GM18520 (cell line): ENCODE measurements at regions not wholly inside any gene's neighbourhood (a gene's known extent, or its start where the extent isn't known, plus 50 kb on each side); places are given as distances from the start of the nearest gene placed in this dataset.
"Not testable (repeated sequence)": the region's sequence is repeated elsewhere in the genome, so short reads cannot be mapped to it uniquely, and the experiment has no call there.

ENCODE experiments used
- ATAC-seq: cut with Tn5 transposase; IDR thresholded peaks from one replicate; pipeline ENCODE4 v1.9.1; 2021; ENCODE audit not compliant: unreplicated experiment

DNA sequence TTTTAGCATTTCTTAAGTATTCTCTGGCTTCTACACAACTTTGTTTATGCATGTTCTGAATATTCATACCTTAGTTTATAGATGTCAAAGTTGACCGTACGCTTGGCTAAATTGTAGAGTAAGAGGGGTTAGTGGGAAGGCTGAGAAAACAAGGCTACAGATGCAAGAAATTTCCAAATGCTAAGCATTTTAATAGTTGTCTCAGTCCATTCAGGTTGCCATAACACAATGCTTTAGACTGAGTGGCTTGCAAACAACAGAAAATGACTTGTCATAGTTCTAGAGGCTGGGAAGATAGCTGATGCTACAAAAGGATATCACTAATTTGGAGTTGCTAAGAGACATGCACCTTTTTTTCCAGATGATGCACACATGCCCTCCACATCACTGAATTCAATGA is 53.0 kb upstream of the C1QTNF3 start:
- ATAC-seq = not testable (repeated sequence)

DNA sequence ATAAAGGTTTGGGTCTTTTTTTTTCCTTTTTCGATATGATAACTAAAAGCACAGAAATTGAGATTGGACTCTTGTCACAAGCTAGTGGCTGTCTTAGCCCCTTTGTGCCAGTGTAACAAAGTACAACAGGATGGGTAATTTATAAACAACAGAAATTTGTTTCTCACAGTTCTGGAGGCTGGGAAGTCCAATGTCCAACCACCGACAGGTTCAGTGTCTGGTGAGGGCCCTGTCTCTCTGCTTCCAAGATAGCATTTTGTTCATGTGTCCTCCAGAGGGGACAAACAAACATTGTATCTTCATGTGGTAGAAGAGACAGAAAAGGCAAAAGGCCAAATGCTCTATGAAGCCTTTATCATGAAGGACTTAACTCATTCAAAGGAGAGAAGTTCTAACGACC is 56.9 kb upstream of the C1QTNF3 start:
- ATAC-seq = not testable (repeated sequence)

DNA sequence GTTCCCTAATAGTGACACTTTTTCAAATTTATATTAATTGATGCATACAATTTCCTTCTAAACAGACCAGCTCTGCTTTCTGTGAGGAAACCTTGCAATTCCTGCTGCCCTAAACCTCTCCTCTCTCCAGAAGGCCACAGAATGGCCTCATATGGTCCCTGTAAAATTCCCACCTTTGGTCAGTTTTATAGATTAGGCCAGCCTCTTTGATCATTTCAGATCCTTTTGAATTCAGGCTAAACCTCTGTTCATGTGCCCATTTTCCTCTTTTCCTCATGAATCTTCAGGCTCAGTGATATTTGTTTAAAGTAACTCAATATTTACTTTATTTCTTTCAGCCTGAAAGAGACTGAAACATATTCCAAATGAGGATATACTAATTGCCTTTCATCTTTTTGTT is 58.6 kb upstream of the C1QTNF3 start:
- ATAC-seq = not testable (repeated sequence)

GRCh38 chr5:34108897-34109296 is 65.9 kb upstream of the C1QTNF3 start:
- not testable (repeated sequence) for ATAC-seq

GRCh38 chr5:34124280-34124679 is 81.3 kb upstream of the C1QTNF3 start:
- not testable (repeated sequence) for ATAC-seq

DNA sequence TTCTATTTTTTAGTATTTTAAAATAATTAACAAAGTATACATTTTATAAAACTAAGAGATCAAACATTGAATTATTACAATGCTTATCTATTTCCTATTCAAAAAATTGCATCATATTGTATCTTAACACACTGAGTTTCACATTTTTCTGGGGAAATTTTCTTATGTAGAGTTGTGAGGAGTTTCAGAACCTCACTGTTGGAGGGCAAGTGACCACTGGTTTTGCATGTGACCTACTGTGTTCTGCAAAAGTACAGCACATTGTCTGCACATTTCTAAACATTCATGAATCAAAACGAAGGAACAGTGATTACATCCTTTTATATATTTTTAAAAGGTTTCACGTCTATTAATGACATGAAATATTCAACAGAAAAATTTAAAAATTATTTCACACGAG is 82.3 kb upstream of the C1QTNF3 start:
- ATAC-seq = peak; percentile 95

DNA sequence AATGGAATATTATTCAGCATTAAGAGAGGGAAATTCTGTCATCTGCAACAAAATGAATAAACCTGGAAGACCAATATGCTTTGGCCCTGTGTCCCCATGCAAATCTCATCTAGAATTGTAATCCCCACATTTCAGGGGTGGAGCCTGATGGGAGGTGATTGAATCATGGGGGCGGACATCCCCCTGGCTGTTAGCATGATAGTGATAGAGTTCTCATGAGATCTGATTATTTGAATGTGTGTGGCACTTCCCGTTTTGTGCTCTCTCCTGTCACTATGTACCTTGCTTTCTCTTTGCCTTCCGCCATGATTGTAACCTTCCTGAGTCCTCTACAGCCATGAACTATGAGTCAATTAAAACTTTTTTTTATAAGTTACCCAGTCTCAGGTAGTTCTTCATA is 83.7 kb upstream of the C1QTNF3 start:
- ATAC-seq = not testable (repeated sequence)

DNA sequence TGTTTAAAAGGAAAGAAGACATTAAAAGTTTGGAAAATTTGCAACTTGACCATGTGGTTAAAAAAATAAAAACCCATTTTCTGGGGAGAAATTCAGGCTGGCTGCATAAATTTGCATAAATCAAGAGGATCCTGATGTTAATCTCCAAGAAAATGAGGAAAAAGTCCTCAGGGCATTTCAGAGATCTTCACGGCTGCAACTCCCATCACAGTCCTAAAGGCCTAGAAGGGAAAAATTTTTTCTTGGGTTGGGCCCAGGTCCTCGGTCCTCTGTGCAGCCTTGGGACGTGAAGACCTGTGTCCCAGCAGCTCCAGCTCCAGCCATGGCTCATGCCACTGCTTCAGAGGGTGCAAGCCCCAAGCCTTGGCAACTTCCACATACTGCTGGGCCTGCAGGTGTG is 84.8 kb upstream of the C1QTNF3 start:
- ATAC-seq = not testable (repeated sequence)

DNA sequence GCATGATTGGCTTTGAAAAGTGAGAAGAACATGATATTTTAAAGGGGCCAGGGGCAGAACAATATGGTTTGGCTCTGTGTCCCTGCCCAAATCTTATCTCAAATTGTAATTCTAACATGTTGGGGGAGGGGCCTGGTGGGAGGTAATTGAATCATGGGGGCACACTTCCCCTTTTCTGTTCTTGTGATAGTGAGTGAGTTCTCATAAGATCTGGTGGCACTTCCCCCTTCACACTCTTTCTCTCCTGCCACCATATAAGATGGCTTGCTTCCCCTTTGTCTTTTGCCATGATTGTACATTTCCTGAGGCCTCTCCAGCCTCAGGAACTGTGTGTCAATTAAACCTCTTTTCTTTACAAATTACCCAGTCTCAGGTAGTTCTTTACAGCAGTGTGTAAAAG is 85.9 kb upstream of the C1QTNF3 start:
- ATAC-seq = not testable (repeated sequence)

GRCh38 chr5:34154988-34155387 is 112.0 kb upstream of the C1QTNF3 start:
- ATAC-seq = not testable (repeated sequence)

- ATAC-seq = not testable (repeated sequence)
These were observed 113.8 kb upstream of the C1QTNF3 start for GRCh38 chr5:34156703-34157414.

DNA sequence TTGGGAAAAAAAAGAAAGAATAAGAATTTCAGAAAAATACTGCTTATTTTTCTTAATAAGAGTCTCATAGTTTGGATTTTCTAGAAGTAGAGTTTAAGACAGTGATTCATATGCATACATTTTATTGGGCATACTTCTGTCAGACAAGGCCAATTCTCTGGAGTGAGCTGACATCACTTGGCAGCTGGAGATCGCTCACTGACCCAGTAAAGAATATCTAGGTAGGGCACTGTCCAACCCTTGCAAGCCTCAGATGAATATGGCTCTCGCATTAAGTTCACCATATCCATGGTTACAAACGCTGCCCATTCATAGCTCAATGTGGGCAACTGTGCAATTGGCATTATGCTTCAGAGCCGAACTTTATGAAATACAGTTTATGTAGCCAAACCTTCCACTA is 117.9 kb upstream of the C1QTNF3 start:
- ATAC-seq = not testable (repeated sequence)

- not testable (repeated sequence) for ATAC-seq
These were observed 128.4 kb upstream of the C1QTNF3 start for GRCh38 chr5:34171398-34171797.

GRCh38 chr5:34179453-34180190 is 136.6 kb upstream of the C1QTNF3 start:
- not testable (repeated sequence) for ATAC-seq

- ATAC-seq = not testable (repeated sequence)
These were observed 137.2 kb upstream of the C1QTNF3 start for GRCh38 chr5:34180225-34180624.

- ATAC-seq = not testable (repeated sequence)
These were observed 138.1 kb upstream of the C1QTNF3 start for GRCh38 chr5:34180940-34181614.

GRCh38 chr5:34185005-34185404 is 142.0 kb upstream of the C1QTNF3 start:
- not testable (repeated sequence) for ATAC-seq

- ATAC-seq = not testable (repeated sequence)
These were observed 142.6 kb upstream of the C1QTNF3 start for GRCh38 chr5:34185572-34185971.

- not testable (repeated sequence) for ATAC-seq
These were observed 143.1 kb upstream of the C1QTNF3 start for GRCh38 chr5:34186108-34186507.

- not testable (repeated sequence) for ATAC-seq
These were observed 143.9 kb upstream of the C1QTNF3 start for GRCh38 chr5:34186865-34187264.

DNA sequence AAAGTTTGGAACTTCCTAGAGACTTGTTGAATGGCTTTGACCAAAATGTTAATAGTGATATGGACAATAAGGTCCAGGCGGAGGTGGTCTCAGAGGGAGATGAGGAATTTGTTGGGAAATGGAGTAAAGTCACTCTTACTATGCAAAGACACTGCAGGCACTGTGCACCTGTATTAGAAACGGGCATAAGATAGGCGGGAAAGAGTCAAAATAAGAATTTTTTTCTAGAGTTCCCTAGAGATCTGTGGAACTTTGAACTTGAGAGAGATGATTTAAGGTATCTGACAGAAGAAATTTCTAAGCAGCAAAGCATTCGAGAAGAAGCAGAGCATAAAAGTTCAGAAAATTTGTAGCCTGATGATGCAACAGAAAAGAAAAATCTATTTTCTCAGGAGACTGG is 144.4 kb upstream of the C1QTNF3 start:
- not testable (repeated sequence) for ATAC-seq
